NT2/D1 (cell line): ENCODE measurements at regions not wholly inside any gene's neighbourhood (a gene's known extent, or its start where the extent isn't known, plus 50 kb on each side); places are given as distances from the start of the nearest gene placed in this dataset.
"Not testable (repeated sequence)": the region's sequence is repeated elsewhere in the genome, so short reads cannot be mapped to it uniquely, and the experiment has no call there.

Source experiments
- DNase-seq: peaks from one replicate; pipeline ENCODE4 v3.0.0-alpha.2; 2011; ENCODE audit warnings: low read depth, low spot score
- H3K27me3 ChIP-seq: 2 replicates; pipeline ENCODE4 v1.6.0; 2011; ENCODE audit warnings: mild to moderate bottlenecking; ENCODE audit not compliant: insufficient read length, insufficient read depth
- H3K36me3 ChIP-seq: 2 replicates; pipeline ENCODE4 v1.6.1; 2011; ENCODE audit warnings: mild to moderate bottlenecking, low read length, mixed read lengths; ENCODE audit not compliant: insufficient read depth, insufficient read length
- H3K4me1 ChIP-seq: 2 replicates; pipeline ENCODE4 v1.5.1; 2011; ENCODE audit not compliant: insufficient read depth, insufficient read length
- H3K4me3 ChIP-seq: 2 replicates; pipeline ENCODE4 v1.5.1; 2011; ENCODE audit warnings: low read depth; ENCODE audit not compliant: insufficient read length
- H3K9ac ChIP-seq: 2 replicates; pipeline ENCODE4 v1.6.0; 2011; ENCODE audit warnings: low read depth; ENCODE audit not compliant: insufficient read length
- H3K9me3 ChIP-seq: 2 replicates; pipeline ENCODE4 v1.5.1; 2011; ENCODE audit warnings: mild to moderate bottlenecking, low read length; ENCODE audit not compliant: insufficient read depth
- SUZ12 ChIP-seq: IDR thresholded peaks from 2 replicates; pipeline ENCODE4 v1.6.1; 2011; ENCODE audit not compliant: insufficient read length, insufficient read depth; ENCODE audit errors: extremely low read depth
- YY1 ChIP-seq: IDR thresholded peaks from 2 replicates; pipeline ENCODE4 v1.6.1; 2011; ENCODE audit not compliant: insufficient read length, insufficient read depth
- ZNF274 ChIP-seq: IDR thresholded peaks from 2 replicates; pipeline ENCODE4 v1.6.1; 2011; ENCODE audit warnings: mild to moderate bottlenecking, low read depth, low read length

DNA sequence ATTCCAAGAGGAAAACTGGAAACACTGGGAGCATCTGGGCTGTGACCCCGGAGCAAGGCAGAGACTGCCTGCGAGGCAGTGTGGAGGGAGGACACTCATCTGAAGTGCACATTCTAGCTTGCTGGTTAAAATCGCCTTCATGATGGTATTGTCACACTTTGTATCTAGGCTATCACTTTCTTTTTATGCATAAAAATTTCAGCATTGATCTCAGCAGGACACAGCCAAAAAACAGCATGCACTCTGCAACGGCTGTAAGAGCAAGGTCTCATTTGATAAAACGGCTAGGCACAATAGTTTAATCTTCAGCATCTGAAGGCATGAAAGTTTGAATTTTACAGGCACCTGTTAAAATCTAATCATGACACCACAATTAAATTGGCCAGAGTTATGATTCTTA, 110.8 kb upstream of the IRX1 start:
- no peak overlapping the region for H3K9ac ChIP-seq
- no peak for TF ChIP-seq SUZ12
- TF ChIP-seq ZNF274, result no peak
- TF ChIP-seq YY1, result no peak
- no peaks in the 10 kb centered on the region for H3K27me3 ChIP-seq
- no peak overlapping the region for H3K4me3 ChIP-seq
- H3K4me1 ChIP-seq, result no peaks in the 10 kb centered on the region
- no peaks in the 10 kb centered on the region for H3K9me3 ChIP-seq
- no peak for DNase-seq
- no peaks in the 10 kb centered on the region for H3K36me3 ChIP-seq

DNA sequence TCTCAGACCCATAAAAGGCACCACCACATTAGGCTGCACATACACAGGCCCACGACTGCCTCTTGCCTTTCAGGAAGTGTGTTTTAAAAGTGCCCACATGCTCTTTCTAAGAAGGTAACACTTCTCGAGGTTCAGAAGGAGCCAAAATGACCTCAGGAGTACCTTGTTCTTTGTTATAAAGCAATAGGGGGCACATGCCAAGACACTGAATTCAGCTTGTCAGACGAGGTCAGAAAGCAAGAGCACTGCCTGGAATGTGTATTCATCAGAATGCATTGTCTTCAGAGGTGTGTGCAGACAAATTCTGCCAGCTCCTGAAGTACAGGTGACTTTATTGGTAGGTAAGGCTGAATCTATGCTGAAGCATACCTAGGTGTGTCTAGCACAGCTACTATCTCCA, 114.5 kb upstream of the IRX1 start:
- H3K36me3 ChIP-seq, result no peaks in the 10 kb centered on the region
- TF ChIP-seq SUZ12 (no peak), ZNF274 (no peak), YY1 (no peak)
- no peak overlapping the region for H3K4me3 ChIP-seq
- H3K27me3 ChIP-seq, result no peaks in the 10 kb centered on the region
- H3K9ac ChIP-seq, result no peak overlapping the region
- no peaks in the 10 kb centered on the region for H3K4me1 ChIP-seq
- peak; percentile 3 for DNase-seq
- no peaks in the 10 kb centered on the region for H3K9me3 ChIP-seq

DNA sequence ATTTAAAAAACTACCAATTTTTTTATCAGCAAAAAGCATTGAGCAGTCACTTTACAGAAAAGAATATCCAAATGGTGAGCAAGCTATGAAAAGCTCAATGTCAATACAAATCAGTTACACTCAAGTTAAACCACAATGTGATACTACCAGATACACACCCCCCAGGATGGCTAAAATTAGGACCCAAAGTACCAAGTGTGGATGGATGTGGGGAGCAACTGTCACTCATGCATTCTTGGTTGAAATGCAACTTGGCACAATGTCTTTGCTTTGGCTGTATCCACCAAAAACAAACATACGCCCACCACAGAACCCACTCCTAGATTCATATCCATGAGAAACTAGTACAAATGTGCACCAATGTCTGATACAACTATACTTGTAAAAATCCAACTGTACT, 120.0 kb upstream of the IRX1 start:
- H3K4me1 ChIP-seq, result no peaks in the 10 kb centered on the region
- H3K4me3 ChIP-seq, result no peak overlapping the region
- H3K9ac ChIP-seq, result no peak overlapping the region
- TF ChIP-seq SUZ12 (no peak), ZNF274 (no peak), YY1 (no peak)
- H3K27me3 ChIP-seq, result no peaks in the 10 kb centered on the region
- no peaks in the 10 kb centered on the region for H3K36me3 ChIP-seq
- H3K9me3 ChIP-seq, result no peaks in the 10 kb centered on the region
- no peak for DNase-seq

DNA sequence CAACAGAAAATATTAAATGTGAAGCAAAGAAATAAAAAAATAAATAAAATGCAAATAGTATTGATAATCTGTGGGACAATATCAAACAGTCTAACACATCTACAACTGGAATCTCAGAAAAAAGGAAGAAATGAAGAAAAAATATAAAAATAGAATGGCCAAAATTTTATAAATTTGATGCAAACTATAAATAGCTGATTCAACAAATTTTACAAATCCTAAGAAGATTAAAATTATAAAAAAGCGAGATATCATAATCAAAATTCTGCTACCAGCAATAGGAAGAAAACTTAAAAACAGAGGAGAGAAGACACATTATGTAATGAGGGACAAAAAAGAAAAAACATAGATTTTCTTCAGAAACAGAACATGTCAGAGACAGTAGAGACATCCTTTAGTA, 129.2 kb upstream of the IRX1 start:
- Histone ChIP-seq H3K4me3 (no peak overlapping the region), H3K9me3 (peaks cover 4% of the 10 kb centered on the region; the same call in 1 of the 2 replicates), H3K36me3 (no peaks in the 10 kb centered on the region), H3K9ac (no peak overlapping the region), H3K4me1 (no peaks in the 10 kb centered on the region), H3K27me3 (no peaks in the 10 kb centered on the region)
- DNase-seq, result no peak
- TF ChIP-seq YY1 (no peak), ZNF274 (no peak)

DNA sequence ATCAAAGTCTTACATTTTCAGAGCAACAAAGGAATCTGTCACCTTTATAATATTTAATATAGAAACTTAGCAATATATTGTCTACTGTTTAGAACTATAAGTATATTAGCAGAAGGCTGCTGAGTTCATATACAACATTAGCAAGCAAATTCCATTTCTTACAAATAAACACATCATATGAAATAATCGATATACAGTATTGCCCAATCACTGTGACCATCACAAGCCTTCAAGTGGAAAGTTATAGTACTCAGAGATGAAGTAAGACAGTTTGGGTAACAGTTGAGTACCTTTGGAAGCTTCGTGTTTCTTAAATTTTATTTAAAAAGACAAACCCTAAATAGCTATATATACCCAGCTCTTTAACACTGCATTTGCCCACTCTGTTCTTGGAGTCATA, 135.2 kb upstream of the IRX1 start:
- Histone ChIP-seq H3K9me3 (no peaks in the 10 kb centered on the region), H3K9ac (no peak overlapping the region), H3K27me3 (no peaks in the 10 kb centered on the region), H3K4me3 (no peak overlapping the region), H3K36me3 (no peaks in the 10 kb centered on the region), H3K4me1 (no peaks in the 10 kb centered on the region)
- no peak for DNase-seq
- TF ChIP-seq SUZ12, result no peak

DNA sequence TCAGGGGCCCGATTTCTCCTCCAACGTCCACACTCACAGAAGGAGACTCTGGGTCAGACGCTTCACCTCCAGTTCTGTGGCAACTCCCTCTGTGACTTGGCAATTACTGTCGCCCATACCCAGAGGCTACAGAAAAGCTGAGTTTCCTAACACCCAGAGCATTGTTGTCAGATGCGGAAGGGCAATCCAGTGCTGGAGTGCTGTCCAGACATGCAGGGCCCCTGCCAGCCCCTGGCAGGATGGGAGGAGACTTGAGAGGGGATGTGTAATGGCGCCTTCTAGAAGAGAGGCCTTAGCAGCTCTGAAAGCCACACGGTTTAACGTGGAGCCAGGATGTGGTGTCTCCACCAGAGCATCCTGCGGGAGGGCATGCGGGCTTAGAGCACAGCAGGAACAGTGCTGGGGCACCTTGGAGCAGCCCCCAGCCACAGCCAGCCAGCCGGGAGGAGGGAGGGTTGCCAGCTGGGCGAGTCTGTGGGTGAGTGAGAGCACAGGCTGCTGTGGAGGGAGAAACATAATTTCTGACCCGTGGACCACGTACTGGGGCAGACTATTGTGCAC, 139.4 kb upstream of the IRX1 start:
- DNase-seq, result no peak
- Histone ChIP-seq H3K9ac (no peak overlapping the region), H3K27me3 (no peaks in the 10 kb centered on the region), H3K36me3 (no peaks in the 10 kb centered on the region), H3K9me3 (no peaks in the 10 kb centered on the region), H3K4me1 (no peaks in the 10 kb centered on the region), H3K4me3 (no peak overlapping the region)
- TF ChIP-seq SUZ12, result no peak
- no peak for TF ChIP-seq ZNF274
- TF ChIP-seq YY1, result no peak

DNA sequence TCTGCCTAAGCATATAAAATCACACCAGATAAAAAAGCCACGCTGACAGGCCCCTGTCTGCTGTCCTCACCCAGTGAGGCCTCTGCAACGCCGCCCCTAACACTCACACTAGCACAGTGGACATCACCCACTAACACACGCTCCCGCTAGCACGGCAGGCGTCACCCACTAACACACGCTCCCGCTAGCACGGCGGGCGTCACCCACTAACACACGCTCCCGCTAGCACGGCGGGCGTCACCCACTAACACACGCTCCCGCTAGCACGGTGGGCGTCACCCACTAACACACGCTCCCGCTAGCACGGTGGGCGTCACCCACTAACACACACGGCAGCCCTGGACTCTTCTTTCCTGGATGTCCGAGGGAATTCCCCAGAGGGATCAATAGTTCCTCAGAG, 141.6 kb upstream of the IRX1 start:
- H3K9me3 ChIP-seq, H3K4me3 ChIP-seq, H3K27me3 ChIP-seq, H3K36me3 ChIP-seq, DNase-seq, H3K9ac ChIP-seq, H3K4me1 ChIP-seq: not testable (repeated sequence)

DNA sequence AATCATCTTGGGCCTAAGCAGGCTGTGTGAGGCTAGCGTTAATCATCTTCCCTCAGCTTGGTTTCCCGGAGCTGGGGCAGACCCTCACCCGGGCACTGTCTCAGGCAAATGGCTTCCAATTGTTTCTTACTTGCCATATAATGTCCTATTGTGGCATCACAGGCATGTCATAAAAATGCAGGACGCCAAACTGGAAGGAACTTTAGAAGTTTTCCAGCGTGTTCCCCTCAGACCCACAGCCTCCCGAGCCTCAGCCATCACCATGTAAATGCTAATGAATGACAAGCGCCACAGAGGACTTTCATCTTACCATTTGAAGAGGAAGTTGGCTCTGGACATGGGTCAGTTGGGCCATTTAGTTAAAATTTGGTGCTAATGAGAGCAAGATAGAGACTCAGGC, 143.0 kb upstream of the IRX1 start:
- no peak overlapping the region for H3K4me3 ChIP-seq
- no peak for TF ChIP-seq YY1
- no peak for TF ChIP-seq SUZ12
- TF ChIP-seq ZNF274, result no peak
- no peaks in the 10 kb centered on the region for H3K4me1 ChIP-seq
- DNase-seq, result no peak
- H3K9me3 ChIP-seq, result no peaks in the 10 kb centered on the region
- H3K27me3 ChIP-seq, result no peaks in the 10 kb centered on the region
- no peaks in the 10 kb centered on the region for H3K36me3 ChIP-seq
- H3K9ac ChIP-seq, result no peak overlapping the region
